Activated T-cell treated with anti-CD3 and anti-CD28 coated beads, Interleukin-2, amount 50 U/mL, for 24 hours (primary cell): ENCODE measurements at regions not wholly inside any gene's neighbourhood (a gene's known extent, or its start where the extent isn't known, plus 50 kb on each side); places are given as distances from the start of the nearest gene placed in this dataset.
"Not testable (repeated sequence)": the region's sequence is repeated elsewhere in the genome, so short reads cannot be mapped to it uniquely, and the experiment has no call there.

Source experiments
- DNase-seq: peaks from one replicate; pipeline ENCODE4 v3.0.0-alpha.2; 2020
- H3K27ac Mint-ChIP-seq: 2 replicates; pipeline ENCODE4 v1.8.0; 2020; ENCODE audit warnings: mild to moderate bottlenecking, mixed read lengths
- H3K27me3 Mint-ChIP-seq: 2 replicates; pipeline ENCODE4 v1.8.0; 2020; ENCODE audit warnings: mixed read lengths
- H3K36me3 Mint-ChIP-seq: 2 replicates; pipeline ENCODE4 v1.8.0; 2020; ENCODE audit warnings: low read depth, mixed read lengths
- H3K4me1 Mint-ChIP-seq: 2 replicates; pipeline ENCODE4 v1.8.0; 2020; ENCODE audit warnings: low read depth, mixed read lengths
- H3K4me3 Mint-ChIP-seq: 2 replicates; pipeline ENCODE4 v1.8.0; 2020; ENCODE audit warnings: mild to moderate bottlenecking, moderate library complexity, mixed read lengths
- H3K9me3 Mint-ChIP-seq: 2 replicates; pipeline ENCODE4 v1.8.0; 2020; ENCODE audit warnings: mixed read lengths

DNA sequence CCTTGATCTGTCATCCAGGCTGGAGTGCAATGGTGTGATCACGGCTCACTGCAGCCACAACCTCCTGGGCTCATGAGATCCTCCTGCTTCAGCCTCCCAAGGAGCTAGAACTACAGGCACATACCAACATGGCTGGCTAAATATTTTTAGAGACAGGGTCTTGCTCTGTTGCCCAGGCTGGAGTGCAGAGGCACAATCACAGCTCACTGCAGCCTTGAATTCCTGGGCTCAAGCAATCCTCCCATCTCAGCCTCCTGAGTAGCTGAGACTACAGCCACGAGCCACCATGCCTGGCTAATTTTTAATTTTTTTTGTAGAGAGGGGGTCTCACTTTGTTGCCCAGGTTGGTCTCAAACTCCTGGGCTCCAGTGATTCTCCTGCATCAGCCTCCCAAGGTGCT, 106.3 kb upstream of the ZNF536 start:
- H3K36me3 Mint-ChIP-seq, DNase-seq, H3K4me1 Mint-ChIP-seq, H3K27ac Mint-ChIP-seq, H3K9me3 Mint-ChIP-seq, H3K4me3 Mint-ChIP-seq: not testable (repeated sequence)
- peaks cover 17% of the 10 kb centered on the region for H3K27me3 Mint-ChIP-seq

DNA sequence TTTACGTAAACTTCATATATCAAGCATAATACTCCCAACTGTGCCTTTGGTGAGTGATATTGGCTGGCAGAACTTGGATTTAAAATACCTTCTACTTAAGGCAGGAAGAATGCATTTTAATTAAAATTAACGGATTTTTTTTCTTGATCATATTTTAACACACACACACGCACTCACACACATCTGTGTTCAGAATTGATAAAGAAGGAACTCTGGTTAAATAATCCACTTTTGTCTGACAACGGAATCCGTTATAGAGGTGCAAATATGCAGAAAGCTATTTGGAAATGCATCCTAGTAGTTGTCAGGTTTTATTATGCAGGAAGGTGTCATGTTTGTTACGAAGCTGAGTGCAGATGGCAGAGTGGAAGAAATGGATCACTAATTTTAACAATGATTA, 105.5 kb upstream of the ZNF536 start:
- Mint-ChIP-seq H3K4me1 (no peaks in the 10 kb centered on the region), H3K9me3 (no peaks in the 10 kb centered on the region), H3K27me3 (peaks cover 19% of the 10 kb centered on the region), H3K27ac (no peak overlapping the region), H3K36me3 (no peaks in the 10 kb centered on the region), H3K4me3 (no peak overlapping the region)
- DNase-seq, result no peak

DNA sequence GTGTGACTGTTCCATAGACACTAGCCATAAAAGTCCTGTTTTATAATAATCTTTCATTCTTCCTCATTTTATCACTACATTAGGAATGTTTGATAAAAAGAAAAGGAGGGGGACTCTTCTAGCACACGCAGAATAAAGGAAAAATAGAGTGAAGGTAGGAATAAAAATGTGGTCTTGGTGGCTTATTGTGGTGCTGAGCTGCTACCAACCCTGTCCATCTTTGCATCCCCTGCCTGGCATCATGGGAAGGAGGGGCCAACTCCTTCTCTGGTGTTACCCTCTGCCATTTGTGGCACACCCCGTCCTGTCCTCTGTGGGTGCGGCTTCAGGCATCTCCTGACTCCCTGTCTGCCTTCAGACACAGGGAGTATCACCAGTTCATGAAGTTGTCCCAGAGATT, 104.9 kb upstream of the ZNF536 start:
- no peak for DNase-seq
- Mint-ChIP-seq H3K9me3 (peaks cover 1% of the 10 kb centered on the region), H3K4me1 (no peaks in the 10 kb centered on the region), H3K27me3 (peaks cover 16% of the 10 kb centered on the region), H3K27ac (no peak overlapping the region), H3K4me3 (no peak overlapping the region), H3K36me3 (no peaks in the 10 kb centered on the region)

DNA sequence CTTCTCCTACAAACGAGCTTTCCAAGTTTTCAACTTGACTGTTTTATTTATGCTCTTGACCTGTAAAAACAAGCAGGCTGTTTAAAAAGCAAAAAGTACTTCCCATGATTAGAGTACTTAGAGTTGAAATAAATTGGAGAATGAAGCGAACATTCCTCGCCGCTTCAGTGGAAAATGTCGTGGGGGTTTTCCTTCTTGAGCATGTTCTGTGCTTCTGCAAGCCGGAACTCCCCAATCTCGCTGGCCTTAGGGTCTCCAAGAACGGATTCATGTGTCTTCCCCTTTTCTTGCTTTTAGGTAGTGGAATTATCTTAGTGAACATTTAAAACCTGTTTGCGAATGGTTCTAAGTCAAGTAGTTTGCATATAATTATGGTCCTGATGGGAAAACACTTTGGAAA, 103.6 kb upstream of the ZNF536 start:
- no peak for DNase-seq
- peaks cover 16% of the 10 kb centered on the region for H3K27me3 Mint-ChIP-seq
- H3K36me3 Mint-ChIP-seq, result no peaks in the 10 kb centered on the region
- H3K4me1 Mint-ChIP-seq, result no peaks in the 10 kb centered on the region
- H3K4me3 Mint-ChIP-seq, result no peak overlapping the region
- H3K9me3 Mint-ChIP-seq, result peaks cover 10% of the 10 kb centered on the region
- H3K27ac Mint-ChIP-seq, result no peak overlapping the region

DNA sequence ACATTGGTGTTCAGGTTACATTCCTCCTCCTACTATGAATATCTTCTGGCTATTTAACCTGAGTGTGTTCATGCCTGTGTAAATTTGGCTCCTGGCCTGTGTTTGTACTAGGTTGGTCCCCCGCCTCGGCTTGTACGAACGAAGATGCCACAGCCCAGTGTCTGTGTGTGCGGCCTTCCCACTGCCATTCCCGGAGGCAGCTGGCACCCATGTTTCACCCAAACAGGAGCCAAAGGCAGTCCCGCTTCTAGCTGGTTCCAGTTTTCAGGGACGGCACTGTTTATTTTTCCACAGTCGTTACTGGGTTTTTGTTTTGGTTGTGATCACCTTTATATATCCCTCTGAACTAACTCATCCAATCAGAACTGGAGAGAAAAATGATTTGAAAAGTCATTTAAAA, 102.5 kb upstream of the ZNF536 start:
- H3K4me3 Mint-ChIP-seq, result no peak overlapping the region
- no peak overlapping the region for H3K27ac Mint-ChIP-seq
- H3K4me1 Mint-ChIP-seq, result no peaks in the 10 kb centered on the region
- H3K27me3 Mint-ChIP-seq, result peaks cover 16% of the 10 kb centered on the region
- no peak for DNase-seq
- peaks cover 13% of the 10 kb centered on the region for H3K9me3 Mint-ChIP-seq
- H3K36me3 Mint-ChIP-seq, result no peaks in the 10 kb centered on the region

DNA sequence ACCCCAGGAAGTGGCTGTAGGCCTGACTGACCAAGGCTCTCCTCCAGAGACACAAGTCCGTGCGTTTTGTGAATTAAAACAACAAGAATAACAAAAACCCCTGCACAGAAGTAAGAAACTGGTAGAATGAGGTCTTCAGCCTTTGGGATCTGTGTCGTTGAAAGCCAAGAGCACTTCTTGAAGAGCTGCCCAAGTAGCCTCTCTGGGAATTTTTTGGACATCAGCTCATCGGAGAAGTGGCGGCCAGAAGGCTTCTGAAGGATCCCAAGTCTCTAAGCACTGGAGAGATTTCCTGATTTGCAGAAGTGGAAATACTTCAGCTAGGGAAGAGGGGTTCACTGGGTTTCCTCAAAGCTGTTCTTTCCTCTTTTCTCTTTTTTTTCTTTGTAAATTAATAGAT, 100.4 kb upstream of the ZNF536 start:
- Mint-ChIP-seq H3K27ac (no peak overlapping the region), H3K4me3 (no peak overlapping the region), H3K9me3 (peaks cover 16% of the 10 kb centered on the region), H3K36me3 (no peaks in the 10 kb centered on the region), H3K4me1 (no peaks in the 10 kb centered on the region), H3K27me3 (peaks cover 10% of the 10 kb centered on the region)
- no peak for DNase-seq

DNA sequence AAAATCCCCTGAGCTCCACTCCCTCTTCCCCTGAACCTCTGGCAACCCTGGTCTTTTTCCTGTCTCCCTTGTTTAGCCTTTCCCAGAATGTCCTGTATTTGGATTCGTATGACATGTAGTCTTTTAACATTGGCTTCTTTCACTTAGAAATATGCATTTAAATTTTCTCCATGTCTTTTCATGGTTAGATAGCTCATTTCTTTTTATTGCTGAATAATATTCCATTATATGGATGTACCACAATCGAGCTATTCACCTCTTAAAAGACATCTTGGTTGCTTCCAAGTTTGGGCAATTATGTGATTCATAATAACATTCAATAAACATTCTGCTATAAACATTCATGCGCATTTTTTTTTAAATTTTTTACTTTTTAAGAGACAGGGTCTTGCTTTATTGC, 99.6 kb upstream of the ZNF536 start:
- Mint-ChIP-seq H3K4me1 (no peaks in the 10 kb centered on the region), H3K27me3 (peaks cover 8% of the 10 kb centered on the region), H3K9me3 (peaks cover 16% of the 10 kb centered on the region), H3K36me3 (no peaks in the 10 kb centered on the region), H3K27ac (no peak overlapping the region), H3K4me3 (no peak overlapping the region)
- no peak for DNase-seq

DNA sequence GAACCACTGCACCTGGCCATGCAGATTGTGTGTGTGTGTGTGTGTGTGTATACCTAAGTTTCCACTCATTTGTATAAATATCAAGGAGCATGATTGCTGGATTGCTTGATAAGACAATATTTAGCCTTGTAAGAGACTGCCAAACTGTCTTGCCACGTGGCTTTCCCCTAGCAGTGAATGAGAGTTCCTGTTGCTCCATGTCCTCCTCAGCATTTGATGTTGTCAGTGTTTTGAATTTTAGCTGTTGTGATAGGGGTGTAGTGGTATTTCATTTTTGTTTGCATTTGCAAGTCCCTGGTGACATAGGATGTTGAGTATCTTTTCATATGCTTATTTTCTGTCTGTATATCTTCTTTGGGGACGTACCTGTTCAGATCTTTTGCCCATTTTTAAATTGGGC, 99.0 kb upstream of the ZNF536 start:
- Mint-ChIP-seq H3K9me3 (peaks cover 16% of the 10 kb centered on the region), H3K4me3 (no peak overlapping the region), H3K27me3 (peaks cover 6% of the 10 kb centered on the region), H3K4me1 (no peaks in the 10 kb centered on the region), H3K27ac (no peak overlapping the region), H3K36me3 (no peaks in the 10 kb centered on the region)
- no peak for DNase-seq

DNA sequence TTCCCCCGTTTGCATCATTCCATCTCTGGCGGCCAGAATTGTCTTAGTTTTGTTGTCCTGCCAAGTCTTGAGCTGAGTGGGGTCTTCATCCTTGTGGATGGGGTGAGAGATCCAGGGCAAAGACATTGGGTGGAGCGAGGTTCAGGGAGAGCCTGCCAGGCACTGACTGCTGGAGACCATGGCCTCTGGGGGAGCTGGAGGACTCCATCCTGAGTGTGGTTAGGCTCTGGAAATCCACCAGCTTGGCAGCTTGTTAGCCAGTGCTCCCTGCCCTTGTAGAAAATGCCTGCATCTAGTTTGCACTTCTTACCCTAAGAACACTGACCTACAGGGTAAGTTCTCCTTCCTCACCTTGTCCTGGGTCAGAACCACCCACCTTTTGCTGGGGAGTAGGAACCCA, 97.2 kb upstream of the ZNF536 start:
- Mint-ChIP-seq H3K9me3 (peaks cover 16% of the 10 kb centered on the region), H3K4me3 (no peak overlapping the region), H3K4me1 (no peaks in the 10 kb centered on the region), H3K36me3 (no peaks in the 10 kb centered on the region), H3K27me3 (peaks cover 6% of the 10 kb centered on the region), H3K27ac (no peak overlapping the region)
- no peak for DNase-seq

DNA sequence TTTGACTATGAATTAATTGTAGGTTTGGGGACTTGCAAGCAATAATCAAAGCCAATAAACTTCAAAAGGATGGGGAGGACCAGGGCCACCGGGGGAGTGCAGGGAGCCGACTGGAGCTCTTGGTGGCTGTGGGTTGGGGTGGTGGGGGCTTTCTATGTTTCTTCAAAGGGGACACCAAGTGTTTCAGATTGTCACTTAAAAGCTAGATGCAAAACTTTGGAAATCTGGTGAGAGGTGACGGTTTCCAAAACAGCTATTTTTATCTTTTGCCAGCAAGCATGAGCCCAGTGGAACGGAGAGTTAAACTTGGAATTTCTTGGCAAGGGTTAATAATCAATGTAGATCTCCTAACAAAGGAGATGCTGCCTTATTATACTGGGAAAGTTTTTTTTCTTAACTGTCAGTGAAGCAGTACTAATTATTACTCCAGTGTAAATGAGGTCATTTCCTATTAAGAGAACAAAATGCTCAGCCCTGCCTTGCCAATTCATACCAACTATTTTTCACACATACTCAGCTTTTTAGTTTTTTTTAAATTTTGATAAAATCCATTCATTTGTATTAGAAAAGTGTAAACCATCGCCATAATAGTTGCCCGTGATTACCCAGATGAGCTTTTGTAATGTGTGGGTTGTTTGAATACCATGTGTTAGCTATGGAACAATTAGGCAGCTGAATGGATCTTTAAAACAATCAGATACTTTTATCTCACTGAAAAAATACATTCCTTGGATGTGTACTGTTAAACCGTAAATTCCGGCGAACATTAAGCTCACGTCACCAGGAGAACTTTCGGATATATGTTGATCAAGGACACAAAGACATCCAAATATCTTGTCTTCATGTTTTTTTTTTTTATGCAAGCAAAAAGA, 95.9 kb upstream of the ZNF536 start:
- Mint-ChIP-seq H3K36me3 (no peaks in the 10 kb centered on the region), H3K4me1 (no peaks in the 10 kb centered on the region), H3K9me3 (peaks cover 16% of the 10 kb centered on the region), H3K27me3 (peaks cover 3% of the 10 kb centered on the region), H3K27ac (no peak overlapping the region), H3K4me3 (no peak overlapping the region)
- no peak for DNase-seq

DNA sequence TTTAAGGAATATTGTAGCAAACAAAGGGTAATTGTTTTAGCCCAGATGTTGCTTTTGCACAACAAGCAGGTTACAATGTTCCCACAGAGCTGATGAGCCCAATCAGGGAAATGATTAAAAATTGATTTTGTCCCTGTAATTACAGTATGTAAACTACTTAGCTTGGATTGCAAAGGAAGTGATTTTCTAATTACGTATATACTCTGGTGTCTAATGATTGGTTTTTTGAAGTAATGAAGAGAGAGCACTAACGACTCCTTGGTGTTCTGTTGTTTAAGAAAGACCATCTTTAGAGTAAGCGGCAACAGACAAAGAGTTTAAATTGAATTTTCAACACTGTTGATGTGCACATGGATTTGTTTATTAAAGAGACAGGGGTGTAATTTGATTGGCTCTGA, 95.3 kb upstream of the ZNF536 start:
- no peaks in the 10 kb centered on the region for H3K4me1 Mint-ChIP-seq
- peaks cover 16% of the 10 kb centered on the region for H3K9me3 Mint-ChIP-seq
- no peak overlapping the region for H3K27ac Mint-ChIP-seq
- H3K4me3 Mint-ChIP-seq, result no peak overlapping the region
- no peak for DNase-seq
- no peaks in the 10 kb centered on the region for H3K27me3 Mint-ChIP-seq
- H3K36me3 Mint-ChIP-seq, result no peaks in the 10 kb centered on the region

DNA sequence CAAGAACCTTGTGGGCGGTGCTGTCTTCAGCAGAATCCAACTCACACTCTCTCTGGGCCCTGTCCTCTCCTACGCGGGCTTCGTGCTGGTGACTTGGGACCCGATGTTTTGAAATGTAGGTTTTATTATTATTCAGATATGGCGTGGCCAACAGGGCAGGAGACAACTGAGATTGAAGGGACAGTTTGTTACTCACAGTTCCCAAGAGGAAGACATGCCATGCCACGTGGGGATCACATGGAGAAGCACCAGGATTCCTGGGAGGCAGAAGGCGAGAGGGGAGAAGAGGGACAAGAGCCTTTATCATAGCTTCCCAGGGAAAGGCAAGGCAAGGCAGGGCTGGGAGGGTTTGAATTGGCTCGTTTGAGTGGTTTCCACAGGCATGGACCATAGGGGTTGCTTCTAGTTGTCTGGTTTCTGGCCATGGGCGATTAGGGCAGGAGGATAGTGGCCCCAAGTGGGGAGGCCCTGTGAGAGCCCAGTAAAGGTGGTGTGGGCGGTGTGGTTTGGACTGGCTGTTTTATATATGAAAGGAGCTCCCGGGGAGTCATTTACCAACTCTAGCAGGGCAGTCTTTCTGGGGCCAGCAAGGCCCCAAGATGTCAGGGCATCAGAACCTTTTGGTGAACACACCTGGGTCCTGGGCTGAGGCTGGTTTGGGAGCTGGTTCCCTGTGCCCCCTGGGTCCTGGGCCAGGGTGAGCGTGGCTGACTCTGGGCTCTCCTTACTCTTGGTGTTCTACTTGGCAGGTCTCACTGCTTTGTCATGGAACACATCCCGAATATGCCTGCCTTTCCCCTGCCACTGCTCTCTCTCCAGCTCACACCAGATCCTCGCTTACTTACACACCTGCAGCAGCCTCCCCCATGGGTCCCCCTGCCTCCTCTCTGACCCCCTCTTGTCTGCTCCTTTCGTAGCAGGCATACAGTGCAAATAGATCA, 94.0 kb upstream of the ZNF536 start:
- H3K27ac Mint-ChIP-seq, result no peak overlapping the region
- H3K36me3 Mint-ChIP-seq, result no peaks in the 10 kb centered on the region
- peaks cover 2% of the 10 kb centered on the region for H3K27me3 Mint-ChIP-seq
- H3K4me1 Mint-ChIP-seq, result no peaks in the 10 kb centered on the region
- no peak for DNase-seq
- peaks cover 10% of the 10 kb centered on the region for H3K9me3 Mint-ChIP-seq
- H3K4me3 Mint-ChIP-seq, result no peak overlapping the region

DNA sequence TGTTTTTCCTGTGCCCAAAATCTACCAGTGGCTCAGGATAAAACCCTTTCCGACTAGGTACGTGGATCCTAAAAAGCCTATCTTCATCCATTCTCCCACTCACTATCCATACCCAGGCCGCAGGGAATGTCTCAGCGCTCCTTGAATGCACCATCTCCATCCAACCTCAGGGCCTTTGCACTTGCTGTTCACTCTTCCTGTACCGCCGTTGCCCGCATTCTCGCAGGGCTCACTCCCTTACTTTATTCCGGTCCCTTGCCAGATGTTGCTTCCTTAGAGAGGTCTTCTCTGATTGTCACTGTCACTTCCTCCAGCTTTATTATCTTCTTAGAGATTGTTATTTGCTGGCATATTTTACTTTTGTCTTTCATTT, 93.3 kb upstream of the ZNF536 start:
- H3K27me3 Mint-ChIP-seq, result peaks cover 2% of the 10 kb centered on the region
- H3K27ac Mint-ChIP-seq, result no peak overlapping the region
- H3K36me3 Mint-ChIP-seq, result no peaks in the 10 kb centered on the region
- H3K9me3 Mint-ChIP-seq, result peaks cover 6% of the 10 kb centered on the region
- H3K4me3 Mint-ChIP-seq, result no peak overlapping the region
- no peaks in the 10 kb centered on the region for H3K4me1 Mint-ChIP-seq
- no peak for DNase-seq

DNA sequence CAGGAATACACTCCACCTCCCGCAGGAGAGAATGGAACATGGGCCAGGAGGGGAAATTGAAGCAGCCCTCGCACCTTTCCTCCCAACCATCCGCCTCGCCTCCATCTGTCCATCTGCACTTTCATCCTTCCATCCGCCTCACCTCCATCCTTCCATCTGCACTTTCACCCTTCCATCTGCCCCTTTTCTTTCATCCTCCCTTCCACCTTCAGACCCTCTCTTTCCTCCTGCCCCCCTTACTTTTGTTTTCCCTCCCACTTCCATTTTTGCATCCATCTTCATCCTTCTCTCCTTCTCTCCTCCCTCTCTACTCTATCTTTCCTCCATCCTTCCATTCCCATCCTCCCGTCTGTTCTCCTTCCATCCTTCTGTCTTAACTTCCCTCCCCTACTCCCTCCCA, 92.2 kb upstream of the ZNF536 start:
- no peaks in the 10 kb centered on the region for H3K4me1 Mint-ChIP-seq
- H3K9me3 Mint-ChIP-seq, result no peaks in the 10 kb centered on the region
- DNase-seq, result no peak
- no peak overlapping the region for H3K4me3 Mint-ChIP-seq
- H3K27me3 Mint-ChIP-seq, result peaks cover 2% of the 10 kb centered on the region
- H3K27ac Mint-ChIP-seq, result no peak overlapping the region
- H3K36me3 Mint-ChIP-seq, result no peaks in the 10 kb centered on the region

DNA sequence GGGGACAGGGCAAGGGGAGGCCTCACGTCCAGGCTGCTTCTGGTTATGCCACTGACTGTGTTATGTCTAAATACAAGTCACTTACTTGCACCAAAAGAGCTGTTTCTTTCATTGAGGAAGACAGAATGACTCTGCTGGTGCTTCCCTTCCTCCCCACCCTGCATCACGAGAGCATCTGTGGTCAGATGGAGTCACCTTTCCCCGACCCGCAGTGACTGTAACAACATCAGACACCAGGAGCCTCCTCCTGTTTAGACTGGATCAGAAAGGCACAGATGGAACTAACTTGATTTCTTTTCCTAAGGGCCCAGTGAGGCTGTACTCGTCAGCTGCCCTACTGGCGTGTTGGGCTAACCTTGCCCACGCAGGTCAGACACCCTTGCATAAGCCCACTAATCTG, 90.3 kb upstream of the ZNF536 start:
- Mint-ChIP-seq H3K36me3 (no peaks in the 10 kb centered on the region), H3K4me1 (no peaks in the 10 kb centered on the region), H3K27me3 (peaks cover 2% of the 10 kb centered on the region), H3K4me3 (no peak overlapping the region), H3K9me3 (no peaks in the 10 kb centered on the region), H3K27ac (no peak overlapping the region)
- DNase-seq, result no peak
